Large intestine (tissue), 3 donors: ENCODE measurements at regions not wholly inside any gene's neighbourhood (a gene's known extent, or its start where the extent isn't known, plus 50 kb on each side); places are given as distances from the start of the nearest gene placed in this dataset.
A peak's percentile ranks its signal among the peaks of the same experiment; 100 is the strongest.

Experiments
- DNase-seq, 2 donors: peaks; one replicate each; pipeline versions ENCODE4 v3.0.0 to v3.0.0-alpha.2; 2013
- H3K27ac ChIP-seq: one replicate; pipeline ENCODE4 v1.5.1; 2013; ENCODE audit warnings: low read length
- H3K27me3 ChIP-seq: 2 replicates; pipeline ENCODE4 v1.6.1; 2013; ENCODE audit warnings: low read length; ENCODE audit not compliant: control insufficient read depth, insufficient read depth
- H3K36me3 ChIP-seq: 2 replicates; pipeline ENCODE4 v1.6.1; 2013; ENCODE audit warnings: low read length; ENCODE audit not compliant: control insufficient read depth, insufficient read depth
- H3K4me1 ChIP-seq: one replicate; pipeline ENCODE4 v1.6.1; 2013; ENCODE audit warnings: low read length; ENCODE audit not compliant: control insufficient read depth, insufficient read depth
- H3K4me3 ChIP-seq: one replicate; pipeline ENCODE4 v1.5.1; 2013; ENCODE audit warnings: low read length
- H3K9me3 ChIP-seq: one replicate; pipeline ENCODE4 v1.6.1; 2013; ENCODE audit warnings: mild to moderate bottlenecking, low read depth, low read length, moderate library complexity; ENCODE audit not compliant: control insufficient read depth
- WGBS: methylation state at CpG from one replicate; pipeline ENCODE4 v1.1.5; 2013; ENCODE audit warnings: low lambda C conversion rate; ENCODE audit not compliant: insufficient coverage; 5-methylcytosine and 5-hydroxymethylcytosine counted together

GRCh38 chr1:218166268-218166945 lies 118.7 kb upstream of the RRP15 start:
- Histone ChIP-seq H3K4me1 (no peaks in the 10 kb centered on the region), H3K9me3 (peaks cover 9% of the 10 kb centered on the region), H3K36me3 (no peaks in the 10 kb centered on the region), H3K27me3 (peaks cover 39% of the 10 kb centered on the region), H3K4me3 (no peak overlapping the region), H3K27ac (no peak overlapping the region)
- WGBS: 38% methylated on average over 6 of the region's 8 CpGs
- DNase-seq: no peak

GRCh38 chr1:218171302-218171893 lies 113.7 kb upstream of the RRP15 start:
- Histone ChIP-seq H3K4me1 (no peaks in the 10 kb centered on the region), H3K27me3 (peaks cover 9% of the 10 kb centered on the region), H3K4me3 (no peak overlapping the region), H3K9me3 (no peaks in the 10 kb centered on the region), H3K36me3 (no peaks in the 10 kb centered on the region), H3K27ac (no peak overlapping the region)
- peak; percentile 2 to 17 for DNase-seq
- 0% methylated on average over 1 of the region's 4 CpGs for WGBS

GRCh38 chr1:218182455-218182854 lies 102.6 kb upstream of the RRP15 start:
- H3K4me1 ChIP-seq: no peaks in the 10 kb centered on the region
- H3K9me3 ChIP-seq: no peaks in the 10 kb centered on the region
- no peaks in the 10 kb centered on the region for H3K27me3 ChIP-seq
- no peak overlapping the region for H3K4me3 ChIP-seq
- H3K36me3 ChIP-seq: no peaks in the 10 kb centered on the region
- H3K27ac ChIP-seq: no peak overlapping the region
- no peak for DNase-seq
- no CpG with 5 or more reads among the region's 2 CpGs for WGBS

GRCh38 chr1:218200979-218201378 lies 84.1 kb upstream of the RRP15 start:
- Histone ChIP-seq H3K4me3 (no peak overlapping the region), H3K4me1 (no peaks in the 10 kb centered on the region), H3K27me3 (no peaks in the 10 kb centered on the region), H3K36me3 (no peaks in the 10 kb centered on the region), H3K27ac (no peak overlapping the region), H3K9me3 (no peaks in the 10 kb centered on the region)
- 100% methylated on average over 1 of the region's 3 CpGs for WGBS
- no peak for DNase-seq

GRCh38 chr1:218201601-218202000 lies 83.5 kb upstream of the RRP15 start:
- Histone ChIP-seq H3K27me3 (no peaks in the 10 kb centered on the region), H3K27ac (no peak overlapping the region), H3K9me3 (no peaks in the 10 kb centered on the region), H3K4me3 (no peak overlapping the region), H3K36me3 (no peaks in the 10 kb centered on the region), H3K4me1 (no peaks in the 10 kb centered on the region)
- no peak for DNase-seq
- no CpG with 5 or more reads among the region's 1 CpG for WGBS

- Histone ChIP-seq H3K4me3 (no peak overlapping the region), H3K27me3 (no peaks in the 10 kb centered on the region), H3K36me3 (no peaks in the 10 kb centered on the region), H3K27ac (no peak overlapping the region), H3K9me3 (no peaks in the 10 kb centered on the region), H3K4me1 (no peaks in the 10 kb centered on the region)
- no peak for DNase-seq
Measured at GRCh38 chr1:218205721-218206120, 79.4 kb upstream of the RRP15 start.

GRCh38 chr1:218207194-218207593 lies 77.9 kb upstream of the RRP15 start:
- Histone ChIP-seq H3K27me3 (no peaks in the 10 kb centered on the region), H3K9me3 (no peaks in the 10 kb centered on the region), H3K36me3 (no peaks in the 10 kb centered on the region), H3K4me1 (no peaks in the 10 kb centered on the region), H3K4me3 (no peak overlapping the region), H3K27ac (no peak overlapping the region)
- no peak for DNase-seq
- no CpG with 5 or more reads among the region's 3 CpGs for WGBS

GRCh38 chr1:218209351-218209861 lies 75.7 kb upstream of the RRP15 start:
- Histone ChIP-seq H3K27me3 (no peaks in the 10 kb centered on the region), H3K4me3 (no peak overlapping the region), H3K4me1 (no peaks in the 10 kb centered on the region), H3K27ac (no peak overlapping the region), H3K36me3 (no peaks in the 10 kb centered on the region), H3K9me3 (no peaks in the 10 kb centered on the region)
- DNase-seq: no peak
- no CpG with 5 or more reads among the region's 3 CpGs for WGBS

- no peak for DNase-seq
- H3K4me3 ChIP-seq: no peak overlapping the region
Measured at GRCh38 chr1:218211241-218211640, 73.9 kb upstream of the RRP15 start.

GRCh38 chr1:218217040-218217439 lies 68.1 kb upstream of the RRP15 start:
- peaks cover 2% of the 10 kb centered on the region for H3K27me3 ChIP-seq
- no peak overlapping the region for H3K4me3 ChIP-seq
- H3K27ac ChIP-seq: no peak overlapping the region
- H3K4me1 ChIP-seq: no peaks in the 10 kb centered on the region
- no peak for DNase-seq
- no peaks in the 10 kb centered on the region for H3K9me3 ChIP-seq
- no peaks in the 10 kb centered on the region for H3K36me3 ChIP-seq
- WGBS: no CpG with 5 or more reads among the region's 4 CpGs

More at GRCh38 chr1:218211241-218211640, 73.9 kb upstream of the RRP15 start:
- H3K36me3 ChIP-seq: no peaks in the 10 kb centered on the region
- H3K9me3 ChIP-seq: no peaks in the 10 kb centered on the region
- no peak overlapping the region for H3K27ac ChIP-seq
- no peaks in the 10 kb centered on the region for H3K4me1 ChIP-seq
- no peaks in the 10 kb centered on the region for H3K27me3 ChIP-seq

- no CpG with 5 or more reads among the region's 2 CpGs for WGBS
- Histone ChIP-seq H3K4me1 (no peaks in the 10 kb centered on the region), H3K27ac (no peak overlapping the region), H3K36me3 (no peaks in the 10 kb centered on the region), H3K9me3 (no peaks in the 10 kb centered on the region), H3K27me3 (peaks cover 2% of the 10 kb centered on the region), H3K4me3 (no peak overlapping the region)
- no peak for DNase-seq
Measured at GRCh38 chr1:218219460-218219859, 65.6 kb upstream of the RRP15 start.
